Natural killer cell (primary cell): ENCODE measurements at regions not wholly inside any gene's neighbourhood (a gene's known extent, or its start where the extent isn't known, plus 50 kb on each side); places are given as distances from the start of the nearest gene placed in this dataset.

ENCODE experiments used
- ATAC-seq, 3 donors: fragments of 150-1000 bp in 2 of 3; fragments of 200-7000 bp in 1 of 3; cut with Tn5 transposase; 1 replicate in 1 of 3; 2 replicates in 2 of 3; pipeline ENCODE4 v1.10.0; 2021; ENCODE audit warnings: mild to moderate bottlenecking in 2 of 3, moderate library complexity in 2 of 3
- DNase-seq, 2 donors: peaks; one replicate each; pipeline versions ENCODE4 v3.0.0 to v3.0.0-alpha.2; 2013 to 2021; ENCODE audit warnings: mixed read lengths in 1 of 2
- H3K27ac ChIP-seq: one replicate; pipeline ENCODE4 v1.5.1; 2013; ENCODE audit warnings: mild to moderate bottlenecking, low read length
- H3K27me3 ChIP-seq: one replicate; pipeline ENCODE4 v1.6.1; 2013; ENCODE audit warnings: low read length; ENCODE audit not compliant: control insufficient read depth, insufficient read depth
- H3K36me3 ChIP-seq: one replicate; pipeline ENCODE4 v1.6.1; 2013; ENCODE audit warnings: low read length; ENCODE audit not compliant: control insufficient read depth, insufficient read depth
- H3K4me1 ChIP-seq: one replicate; pipeline ENCODE4 v1.6.1; 2013; ENCODE audit warnings: low read length; ENCODE audit not compliant: control insufficient read depth, insufficient read depth
- H3K4me3 ChIP-seq: one replicate; pipeline ENCODE4 v1.5.1; 2013; ENCODE audit warnings: low read length
- H3K9me3 ChIP-seq: one replicate; pipeline ENCODE4 v1.6.1; 2013; ENCODE audit warnings: low read length; ENCODE audit not compliant: control insufficient read depth, insufficient read depth
- H3K27ac Mint-ChIP-seq, 2 donors: one replicate each; pipeline ENCODE4 v1.8.0; 2022; ENCODE audit warnings: mild to moderate bottlenecking in 2 of 2, mixed read lengths in 2 of 2, moderate library complexity in 1 of 2
- H3K27me3 Mint-ChIP-seq, 2 donors: one replicate each; pipeline ENCODE4 v1.8.0; 2022; ENCODE audit warnings: low read depth in 2 of 2, mixed read lengths in 2 of 2
- H3K36me3 Mint-ChIP-seq: one replicate; pipeline ENCODE4 v1.8.0; 2022; ENCODE audit warnings: mixed read lengths
- H3K4me1 Mint-ChIP-seq, 2 donors: one replicate each; pipeline ENCODE4 v1.8.0; 2022; ENCODE audit warnings: mixed read lengths in 2 of 2
- H3K4me3 Mint-ChIP-seq: one replicate; pipeline ENCODE4 v1.8.0; 2022; ENCODE audit warnings: mild to moderate bottlenecking, moderate library complexity, mixed read lengths
- H3K9me3 Mint-ChIP-seq, 2 donors: one replicate each; pipeline ENCODE4 v1.8.0; 2022; ENCODE audit warnings: mixed read lengths in 2 of 2
- CTCF ChIP-seq: fragments of 200-600 bp; IDR thresholded peaks from one replicate; pipeline ENCODE4 v1.8.0; 2022; ENCODE audit warnings: antibody characterized with exemption
- WGBS: methylation state at CpG from one replicate; pipeline ENCODE4 v1.1.7; 2013; ENCODE audit warnings: missing lambda C conversion rate; ENCODE audit not compliant: insufficient coverage; 5-methylcytosine and 5-hydroxymethylcytosine counted together
- intact Hi-C: fragments of 100-400 bp; cut with micrococcal nuclease; formaldehyde crosslinking; loops from one replicate; pipeline ENCODE4 v1.14.2; 2022

- peaks cover 8 to 12% of the 10 kb centered on the region in 2 donors for H3K4me1 Mint-ChIP-seq
- no peak overlapping the region for H3K27ac Mint-ChIP-seq
- H3K9me3 ChIP-seq, result peaks cover 5% of the 10 kb centered on the region
- no peak overlapping the region for H3K27ac ChIP-seq
- no peak for TF ChIP-seq CTCF
- no peaks in the 10 kb centered on the region for H3K27me3 ChIP-seq
- H3K4me3 Mint-ChIP-seq, result no peak overlapping the region
- peaks cover 6 to 11% of the 10 kb centered on the region in 2 donors for H3K27me3 Mint-ChIP-seq
- H3K4me3 ChIP-seq, result no peak overlapping the region
- H3K36me3 Mint-ChIP-seq, result peaks cover 4% of the 10 kb centered on the region
- intact Hi-C loops, result no loop called here
- peaks cover 0 to 2% of the 10 kb centered on the region in 2 donors for H3K9me3 Mint-ChIP-seq
- DNase-seq (no peak), ATAC-seq (no peak)
- H3K36me3 ChIP-seq, result no peaks in the 10 kb centered on the region
- H3K4me1 ChIP-seq, result no peaks in the 10 kb centered on the region
These were observed 230.6 kb upstream of the GPRIN3 start for GRCh38 chr4:89538171-89538570.

- ATAC-seq, result no peak
These were observed 229.7 kb upstream of the GPRIN3 start for GRCh38 chr4:89537281-89537680.

GRCh38 chr4:89535251-89535650 is 227.7 kb upstream of the GPRIN3 start:
- no peak for DNase-seq
- no peak for ATAC-seq
- WGBS, result 83% methylated on average over 1 of the region's 3 CpGs
- TF ChIP-seq CTCF, result no peak
- Histone ChIP-seq H3K4me3 (no peak overlapping the region), H3K36me3 (no peaks in the 10 kb centered on the region), H3K4me1 (no peaks in the 10 kb centered on the region), H3K27me3 (no peaks in the 10 kb centered on the region), H3K9me3 (no peaks in the 10 kb centered on the region), H3K27ac (no peak overlapping the region)
- H3K27ac Mint-ChIP-seq, result no peak overlapping the region
- H3K4me3 Mint-ChIP-seq, result no peak overlapping the region
- intact Hi-C loops, result no loop called here
- H3K9me3 Mint-ChIP-seq, result no peaks in the 10 kb centered on the region
- H3K36me3 Mint-ChIP-seq, result no peaks in the 10 kb centered on the region
- peaks cover 6 to 11% of the 10 kb centered on the region in 2 donors for H3K27me3 Mint-ChIP-seq
- peaks cover 5 to 10% of the 10 kb centered on the region in 2 donors for H3K4me1 Mint-ChIP-seq

More at GRCh38 chr4:89537281-89537680, 229.7 kb upstream of the GPRIN3 start:
- no peaks in the 10 kb centered on the region for H3K9me3 Mint-ChIP-seq
- no peak overlapping the region for H3K27ac Mint-ChIP-seq
- Histone ChIP-seq H3K36me3 (no peaks in the 10 kb centered on the region), H3K4me1 (no peaks in the 10 kb centered on the region), H3K9me3 (peaks cover 2% of the 10 kb centered on the region), H3K27ac (no peak overlapping the region), H3K27me3 (no peaks in the 10 kb centered on the region), H3K4me3 (no peak overlapping the region)
- no peak for TF ChIP-seq CTCF
- DNase-seq, result no peak
- H3K27me3 Mint-ChIP-seq, result peaks cover 6 to 11% of the 10 kb centered on the region in 2 donors
- no peak overlapping the region for H3K4me3 Mint-ChIP-seq
- peaks cover 8 to 12% of the 10 kb centered on the region in 2 donors for H3K4me1 Mint-ChIP-seq
- no peaks in the 10 kb centered on the region for H3K36me3 Mint-ChIP-seq
- 83% methylated on average over 1 of the region's 1 CpG for WGBS
- intact Hi-C loops, result no loop called here

- H3K27me3 Mint-ChIP-seq, result peaks cover 6 to 11% of the 10 kb centered on the region in 2 donors
- H3K36me3 Mint-ChIP-seq, result no peaks in the 10 kb centered on the region
These were observed 226.8 kb upstream of the GPRIN3 start for GRCh38 chr4:89534356-89534755.

More at GRCh38 chr4:89534356-89534755, 226.8 kb upstream of the GPRIN3 start:
- H3K9me3 Mint-ChIP-seq, result no peaks in the 10 kb centered on the region
- no peak overlapping the region for H3K27ac ChIP-seq
- intact Hi-C loops, result no loop called here
- no peak for DNase-seq
- no peaks in the 10 kb centered on the region for H3K9me3 ChIP-seq
- no peak for TF ChIP-seq CTCF
- no peak overlapping the region for H3K4me3 Mint-ChIP-seq
- H3K36me3 ChIP-seq, result no peaks in the 10 kb centered on the region
- no peak overlapping the region for H3K27ac Mint-ChIP-seq
- H3K4me3 ChIP-seq, result no peak overlapping the region
- H3K4me1 ChIP-seq, result no peaks in the 10 kb centered on the region
- H3K4me1 Mint-ChIP-seq, result peaks cover 0 to under 1% of the 10 kb centered on the region in 2 donors
- no peaks in the 10 kb centered on the region for H3K27me3 ChIP-seq
- ATAC-seq, result no peak
